ENCODE measurements at regions not wholly inside any gene's neighbourhood (a gene's known extent, or its start where the extent isn't known, plus 50 kb on each side); places are given as distances from the start of the nearest gene placed in this dataset.

GRCh38 chr14:94974422-94974821 is 182.9 kb downstream of the DICER1 start:
- Histone ChIP-seq H4K20me1 (no peaks in the 10 kb centered on the region), H3K27ac (no peak overlapping the region), H3K9ac (no peak overlapping the region), H3K4me3 (no peak overlapping the region), H3K4me1 (0 out of 2 replicates have a peak, but pooled peaks cover 4% of the 10 kb centered on the region), H3K9me3 (0 out of 2 replicates have a peak, but pooled peaks cover 8% of the 10 kb centered on the region), H3K4me2 (no peak overlapping the region), H3K27me3 (no peaks in the 10 kb centered on the region), H3K36me3 (no peaks in the 10 kb centered on the region)
- TF ChIP-seq Cebpa-rat (IDR thresholded peaks at IDR 0.05), result no peak

GRCh38 chr14:94971750-94972149 is 185.6 kb downstream of the DICER1 start:
- Histone ChIP-seq H3K36me3 (no peaks in the 10 kb centered on the region), H3K27me3 (no peaks in the 10 kb centered on the region), H3K27ac (no peak overlapping the region), H3K9me3 (0 out of 2 replicates have a peak, but pooled peaks cover 8% of the 10 kb centered on the region), H3K4me1 (0 out of 2 replicates have a peak, but pooled peaks cover 4% of the 10 kb centered on the region), H3K4me3 (no peak overlapping the region), H3K9ac (no peak overlapping the region), H4K20me1 (no peaks in the 10 kb centered on the region), H3K4me2 (no peak overlapping the region)
- no peak for TF ChIP-seq Cebpa-rat (IDR thresholded peaks at IDR 0.05)

- H3K27ac ChIP-seq, result no peak overlapping the region
- H3K27me3 ChIP-seq, result no peaks in the 10 kb centered on the region
- 0 out of 2 replicates have a peak, but pooled peaks cover 8% of the 10 kb centered on the region for H3K9me3 ChIP-seq
- H3K4me2 ChIP-seq, result no peak overlapping the region
- no peaks in the 10 kb centered on the region for H3K36me3 ChIP-seq
- no peak overlapping the region for H3K4me3 ChIP-seq
- no peak for TF ChIP-seq Cebpa-rat (IDR thresholded peaks at IDR 0.05)
- no peak overlapping the region for H3K9ac ChIP-seq
- H4K20me1 ChIP-seq, result no peaks in the 10 kb centered on the region
- 0 out of 2 replicates have a peak, but pooled peaks cover 4% of the 10 kb centered on the region for H3K4me1 ChIP-seq
Measured at GRCh38 chr14:94970941-94971730, 186.2 kb downstream of the DICER1 start.

GRCh38 chr14:94969766-94970165 is 187.6 kb downstream of the DICER1 start:
- Histone ChIP-seq H3K27ac (no peak overlapping the region), H3K4me3 (no peak overlapping the region), H3K9me3 (0 out of 2 replicates have a peak, but pooled peaks cover 8% of the 10 kb centered on the region), H3K9ac (no peak overlapping the region), H3K36me3 (no peaks in the 10 kb centered on the region), H3K27me3 (no peaks in the 10 kb centered on the region), H3K4me1 (0 out of 2 replicates have a peak, but pooled peaks cover 4% of the 10 kb centered on the region), H3K4me2 (no peak overlapping the region), H4K20me1 (no peaks in the 10 kb centered on the region)
- TF ChIP-seq Cebpa-rat (IDR thresholded peaks at IDR 0.05), result no peak

GRCh38 chr14:94966868-94967267 is 190.5 kb downstream of the DICER1 start:
- Histone ChIP-seq H3K27ac (no peak overlapping the region), H3K36me3 (no peaks in the 10 kb centered on the region), H3K9me3 (0 out of 2 replicates have a peak, but pooled peaks cover 8% of the 10 kb centered on the region), H4K20me1 (no peaks in the 10 kb centered on the region), H3K4me2 (no peak overlapping the region), H3K9ac (no peak overlapping the region), H3K27me3 (no peaks in the 10 kb centered on the region), H3K4me3 (no peak overlapping the region), H3K4me1 (peaks cover 11% of the 10 kb centered on the region; the same call in 1 of the 2 replicates)
- no peak for TF ChIP-seq Cebpa-rat (IDR thresholded peaks at IDR 0.05)

GRCh38 chr14:94966344-94966743 is 191.0 kb downstream of the DICER1 start:
- H3K36me3 ChIP-seq, result no peaks in the 10 kb centered on the region

GRCh38 chr14:94965551-94966313 is 191.6 kb downstream of the DICER1 start:
- no peak for TF ChIP-seq Cebpa-rat (IDR thresholded peaks at IDR 0.05)
- H3K36me3 ChIP-seq, result no peaks in the 10 kb centered on the region

More at GRCh38 chr14:94966344-94966743, 191.0 kb downstream of the DICER1 start:
- H3K9me3 ChIP-seq, result 0 out of 2 replicates have a peak, but pooled peaks cover 6% of the 10 kb centered on the region
- H3K27ac ChIP-seq, result no peak overlapping the region
- H3K27me3 ChIP-seq, result no peaks in the 10 kb centered on the region
- H4K20me1 ChIP-seq, result no peaks in the 10 kb centered on the region
- no peak overlapping the region for H3K4me2 ChIP-seq
- H3K9ac ChIP-seq, result no peak overlapping the region
- no peak for TF ChIP-seq Cebpa-rat (IDR thresholded peaks at IDR 0.05)
- H3K4me3 ChIP-seq, result no peak overlapping the region
- peaks cover 11% of the 10 kb centered on the region; the same call in 1 of the 2 replicates for H3K4me1 ChIP-seq

GRCh38 chr14:94964931-94965330 is 192.4 kb downstream of the DICER1 start:
- H3K4me3 ChIP-seq, result no peak overlapping the region
- H3K9me3 ChIP-seq, result no peaks in the 10 kb centered on the region
- H4K20me1 ChIP-seq, result no peaks in the 10 kb centered on the region
- H3K27me3 ChIP-seq, result no peaks in the 10 kb centered on the region
- H3K9ac ChIP-seq, result no peak overlapping the region
- no peak overlapping the region for H3K27ac ChIP-seq
- H3K4me1 ChIP-seq, result peaks cover 11% of the 10 kb centered on the region; the same call in 1 of the 2 replicates
- TF ChIP-seq Cebpa-rat (IDR thresholded peaks at IDR 0.05), result no peak
- no peak overlapping the region for H3K4me2 ChIP-seq
- H3K36me3 ChIP-seq, result no peaks in the 10 kb centered on the region

More at GRCh38 chr14:94965551-94966313, 191.6 kb downstream of the DICER1 start:
- no peaks in the 10 kb centered on the region for H4K20me1 ChIP-seq
- 0 out of 2 replicates have a peak, but pooled peaks cover under 1% of the 10 kb centered on the region for H3K9me3 ChIP-seq
- H3K4me3 ChIP-seq, result no peak overlapping the region
- H3K9ac ChIP-seq, result no peak overlapping the region
- no peak overlapping the region for H3K4me2 ChIP-seq
- H3K27ac ChIP-seq, result no peak overlapping the region
- H3K27me3 ChIP-seq, result no peaks in the 10 kb centered on the region
- peaks cover 11% of the 10 kb centered on the region; the same call in 1 of the 2 replicates for H3K4me1 ChIP-seq

GRCh38 chr14:94964181-94964580 is 193.1 kb downstream of the DICER1 start:
- peaks cover 7% of the 10 kb centered on the region; the same call in 1 of the 2 replicates for H3K4me1 ChIP-seq
- H4K20me1 ChIP-seq, result no peaks in the 10 kb centered on the region
- H3K4me3 ChIP-seq, result no peak overlapping the region
- no peaks in the 10 kb centered on the region for H3K9me3 ChIP-seq
- no peak for TF ChIP-seq Cebpa-rat (IDR thresholded peaks at IDR 0.05)
- no peak overlapping the region for H3K27ac ChIP-seq
- H3K4me2 ChIP-seq, result no peak overlapping the region
- H3K27me3 ChIP-seq, result no peaks in the 10 kb centered on the region
- H3K36me3 ChIP-seq, result no peaks in the 10 kb centered on the region
- no peak overlapping the region for H3K9ac ChIP-seq
